Fibroblast of the conjunctiva (primary cell): ENCODE measurements at regions not wholly inside any gene's neighbourhood (a gene's known extent, or its start where the extent isn't known, plus 50 kb on each side); places are given as distances from the start of the nearest gene placed in this dataset.
"Not testable (repeated sequence)": the region's sequence is repeated elsewhere in the genome, so short reads cannot be mapped to it uniquely, and the experiment has no call there.

Experiments
- DNase-seq: peaks from one replicate; pipeline ENCODE4 v3.0.0-alpha.2; 2010; ENCODE audit warnings: low read depth

DNA sequence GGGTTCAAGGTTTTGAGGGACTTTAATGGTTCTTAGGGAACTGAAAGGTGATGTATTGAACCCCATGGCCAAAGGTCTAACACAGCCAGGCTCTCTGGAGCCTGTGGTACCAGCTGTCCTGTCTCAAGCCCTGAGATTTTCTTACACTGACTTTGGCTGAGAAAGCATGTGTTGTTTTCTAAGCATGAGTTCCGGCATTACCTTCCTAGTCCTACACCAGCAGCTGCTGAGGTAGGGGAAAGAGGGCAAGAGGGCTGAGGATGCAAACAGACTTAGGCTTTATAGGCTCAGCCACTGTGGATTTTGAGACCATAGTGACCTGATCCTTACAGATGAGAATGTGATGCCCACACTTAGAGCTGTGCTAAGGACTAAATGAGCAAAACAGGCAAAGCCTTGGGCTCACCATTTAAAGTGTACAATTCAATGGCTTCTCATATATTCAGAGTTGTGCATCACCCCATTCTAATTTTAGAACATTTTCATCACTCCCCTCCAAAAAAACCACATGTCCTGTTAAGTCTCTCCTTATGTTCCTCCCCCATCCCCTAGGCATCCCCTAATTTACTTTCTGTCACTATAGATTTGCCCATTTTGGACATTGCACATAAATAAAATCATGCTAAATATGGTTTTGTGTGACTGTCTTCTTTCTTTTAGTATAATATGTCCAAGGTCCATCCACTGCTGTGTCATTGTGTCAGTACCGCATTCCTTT, 99.7 kb upstream of the OTOS start:
- no peak for DNase-seq

GRCh38 chr2:240240781-240241180, 100.3 kb upstream of the OTOS start:
- no peak for DNase-seq

GRCh38 chr2:240241572-240241971, 101.1 kb upstream of the OTOS start:
- no peak for DNase-seq

DNA sequence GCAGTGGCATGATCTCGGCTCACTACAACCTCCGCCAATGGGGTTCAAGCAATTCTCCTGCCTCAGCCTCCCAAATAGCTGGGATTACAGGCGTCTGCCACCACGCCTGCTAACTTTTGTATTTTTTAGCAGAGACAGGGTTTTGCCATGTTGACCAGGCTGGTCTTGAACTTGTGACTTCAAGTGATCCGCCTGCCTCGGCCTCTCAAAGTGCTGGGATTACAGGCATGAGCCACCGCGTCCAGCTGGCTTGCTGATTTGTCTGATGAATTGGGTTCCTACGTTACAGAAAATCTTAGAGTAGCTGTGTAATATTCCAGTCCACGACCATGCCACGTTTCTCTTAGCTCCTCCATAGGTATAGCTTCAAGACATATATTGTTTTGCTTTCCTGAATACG, 102.6 kb upstream of the OTOS start:
- not testable (repeated sequence) for DNase-seq

DNA sequence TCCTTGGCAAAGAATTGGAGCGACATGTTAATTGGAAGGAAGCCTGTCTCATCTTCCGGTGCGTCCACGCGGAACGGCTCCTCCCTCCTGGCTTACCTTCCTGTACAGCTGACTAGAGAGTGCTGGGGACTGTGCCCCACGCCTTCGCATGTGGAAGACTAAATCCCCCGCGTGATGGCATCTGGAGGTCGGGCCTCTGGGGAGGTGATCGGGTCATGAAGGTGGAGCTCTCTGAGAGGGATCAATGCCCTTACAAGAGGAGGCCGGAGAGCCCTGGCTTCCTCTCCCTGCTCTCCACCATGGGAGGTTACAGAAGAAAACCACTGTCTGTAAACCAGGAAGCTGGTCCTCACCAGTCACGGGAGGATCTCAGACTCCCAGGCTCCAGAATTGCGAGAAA, 104.1 kb upstream of the OTOS start:
- DNase-seq, result no peak

DNA sequence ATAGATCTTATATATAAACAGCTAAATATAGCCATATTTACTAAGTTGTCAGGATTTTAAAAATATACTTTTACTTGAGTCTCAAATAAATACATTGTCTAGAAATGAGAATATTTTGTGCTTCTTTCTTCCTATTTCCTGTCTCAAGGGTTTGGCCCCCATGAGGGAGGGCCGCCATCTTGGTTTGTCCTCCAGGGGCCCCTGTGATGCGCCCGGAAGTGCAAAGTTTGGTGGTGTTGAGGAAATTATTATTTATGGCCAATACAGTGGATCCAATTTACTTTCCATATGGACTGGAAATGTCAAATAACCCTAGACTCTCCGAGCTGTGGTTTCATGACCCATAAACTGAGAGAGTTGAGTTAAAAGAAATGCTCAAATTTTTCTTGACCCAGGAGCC, 104.7 kb upstream of the OTOS start:
- no peak for DNase-seq

DNA sequence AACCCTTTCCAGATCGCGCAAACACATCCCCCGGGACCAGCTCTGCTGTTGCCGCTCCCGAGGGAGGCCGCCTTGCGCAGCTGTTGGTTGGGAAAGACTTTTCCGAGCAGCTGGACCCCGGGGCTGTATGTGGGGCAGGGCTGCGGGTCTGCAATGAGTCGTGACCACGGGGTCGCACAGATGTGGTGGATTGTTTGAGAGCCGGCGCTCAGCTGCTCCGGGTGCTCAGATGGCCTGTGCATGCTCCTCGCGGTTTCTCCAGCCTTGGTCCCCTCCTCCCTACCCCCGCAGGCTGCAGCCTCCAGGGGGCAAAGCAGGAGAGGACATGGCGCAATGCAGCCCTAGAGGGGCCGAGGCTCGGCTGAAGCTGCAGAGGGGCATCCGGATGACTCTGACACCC, 105.2 kb upstream of the OTOS start:
- peak; percentile 9 for DNase-seq

GRCh38 chr2:240246173-240246820, 105.8 kb upstream of the OTOS start:
- no peak for DNase-seq

GRCh38 chr2:240247241-240247867, 106.9 kb upstream of the OTOS start:
- peak; percentile 40 for DNase-seq

DNA sequence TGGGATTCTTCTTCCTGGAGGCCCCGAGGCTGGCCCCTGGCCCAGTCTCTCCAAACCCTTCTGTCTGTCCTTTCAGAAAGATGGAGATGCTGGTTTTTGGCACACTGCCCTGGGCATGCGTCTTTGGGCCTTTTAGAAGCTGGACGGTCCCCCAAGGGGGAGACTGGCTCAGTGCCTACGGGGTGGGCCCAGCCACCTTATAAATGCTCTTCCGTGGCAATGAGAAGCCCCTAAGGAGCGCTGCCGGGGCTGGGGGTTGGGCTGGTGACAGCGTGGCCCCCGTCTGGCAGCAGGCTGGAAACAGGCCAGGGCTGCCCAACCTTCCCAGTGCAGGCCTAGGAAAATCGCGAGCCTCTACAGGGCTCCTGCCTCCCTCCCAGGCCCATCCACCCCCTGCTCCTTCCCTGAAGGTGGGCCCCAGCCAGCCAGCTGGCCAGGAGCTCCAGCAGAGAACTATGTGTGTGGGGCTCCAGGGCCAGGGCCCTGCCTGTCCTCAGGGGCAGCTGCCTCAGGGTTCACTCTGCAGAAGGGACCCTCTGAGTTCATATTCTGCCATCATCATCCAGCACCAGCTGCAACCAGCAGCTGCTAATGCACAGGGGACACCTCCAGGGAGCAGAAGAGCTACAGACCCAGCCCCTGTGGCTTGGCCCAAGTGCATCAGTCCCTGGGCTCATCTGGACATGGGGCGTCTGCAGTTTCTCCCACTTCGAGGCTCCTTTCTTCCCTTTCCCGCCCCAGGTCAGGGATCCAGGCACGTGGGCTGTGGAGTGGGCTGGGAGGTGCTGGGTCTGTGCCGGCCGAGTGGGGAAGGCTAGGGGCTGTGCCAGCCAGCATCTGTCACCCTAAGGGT, 107.6 kb upstream of the OTOS start:
- DNase-seq, result no peak

GRCh38 chr2:240248721-240249422, 108.4 kb upstream of the OTOS start:
- DNase-seq, result no peak

DNA sequence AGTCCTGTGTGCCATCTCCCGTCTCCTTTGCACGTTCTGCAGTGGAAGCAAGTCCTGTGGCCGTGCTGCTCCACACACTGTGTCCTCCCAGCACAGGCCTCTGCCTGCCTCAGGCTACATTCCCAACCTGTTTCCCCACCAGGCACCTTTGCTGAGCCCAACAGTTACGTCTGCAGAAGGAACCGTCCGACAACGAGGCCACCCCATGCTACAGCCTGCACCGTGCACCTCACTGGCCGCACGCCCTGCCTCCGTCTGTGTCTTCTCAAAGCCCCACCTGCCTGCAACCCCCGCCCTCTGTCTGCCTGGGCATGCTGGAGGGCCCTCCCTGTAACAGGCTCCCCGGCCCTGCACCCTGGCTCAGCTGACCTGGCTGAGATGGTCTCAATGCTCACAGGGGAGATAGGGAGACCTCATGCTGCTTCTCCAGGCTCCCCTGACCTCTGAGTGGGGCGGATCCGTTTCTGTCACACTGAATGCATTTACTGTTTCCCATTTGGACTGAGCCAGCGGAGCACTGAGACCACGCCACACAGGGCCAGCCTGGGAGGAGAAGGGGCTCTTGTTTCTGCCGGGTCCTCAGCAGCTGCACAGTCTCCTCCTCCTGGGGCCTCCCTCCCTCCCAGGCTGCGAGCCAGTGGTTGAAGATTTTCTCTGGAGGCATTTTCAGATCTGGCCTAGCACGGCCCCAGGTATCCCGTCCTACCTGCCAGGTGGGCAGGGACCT, 109.1 kb upstream of the OTOS start:
- no peak for DNase-seq

GRCh38 chr2:240250150-240250984, 109.9 kb upstream of the OTOS start:
- no peak for DNase-seq

- peak; percentile 91 for DNase-seq
Observed at GRCh38 chr2:240250985-240251847, 110.8 kb upstream of the OTOS start.

- no peak for DNase-seq
Observed at GRCh38 chr2:240251848-240252190, 111.4 kb upstream of the OTOS start.

DNA sequence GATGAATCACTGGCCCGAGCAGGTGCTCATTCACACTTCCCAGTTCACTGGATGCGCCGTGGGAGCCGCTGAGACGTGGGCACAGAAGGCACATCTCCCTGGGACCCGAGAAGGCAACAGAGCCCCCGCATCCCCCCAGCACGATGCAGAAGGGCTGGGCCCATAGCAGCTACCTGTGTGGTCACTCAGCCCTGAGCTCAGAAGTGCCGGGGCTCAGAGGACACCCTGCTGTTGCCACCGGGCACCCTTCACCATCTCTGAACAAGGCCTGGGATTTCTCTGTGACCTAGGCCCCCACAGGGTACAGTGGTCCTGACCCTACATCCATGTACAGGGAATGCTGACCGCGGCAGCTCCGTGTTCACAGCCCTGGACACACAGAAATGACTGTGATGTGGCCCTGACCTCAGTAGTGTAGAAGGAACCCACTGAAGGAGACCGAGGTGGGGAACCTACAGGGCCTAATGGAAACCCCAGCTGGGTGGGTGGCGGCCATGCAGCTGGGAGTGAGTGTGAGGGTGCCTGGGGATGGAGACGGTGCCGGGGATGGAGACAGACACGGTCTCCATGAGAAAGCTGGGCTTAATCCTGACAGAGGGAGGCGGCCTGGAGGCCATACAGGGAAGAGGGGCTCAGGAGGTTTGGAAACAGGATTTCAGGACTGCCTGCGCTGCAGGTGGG, 111.9 kb upstream of the OTOS start:
- DNase-seq, result no peak

GRCh38 chr2:240252872-240253511, 112.5 kb upstream of the OTOS start:
- no peak for DNase-seq

DNA sequence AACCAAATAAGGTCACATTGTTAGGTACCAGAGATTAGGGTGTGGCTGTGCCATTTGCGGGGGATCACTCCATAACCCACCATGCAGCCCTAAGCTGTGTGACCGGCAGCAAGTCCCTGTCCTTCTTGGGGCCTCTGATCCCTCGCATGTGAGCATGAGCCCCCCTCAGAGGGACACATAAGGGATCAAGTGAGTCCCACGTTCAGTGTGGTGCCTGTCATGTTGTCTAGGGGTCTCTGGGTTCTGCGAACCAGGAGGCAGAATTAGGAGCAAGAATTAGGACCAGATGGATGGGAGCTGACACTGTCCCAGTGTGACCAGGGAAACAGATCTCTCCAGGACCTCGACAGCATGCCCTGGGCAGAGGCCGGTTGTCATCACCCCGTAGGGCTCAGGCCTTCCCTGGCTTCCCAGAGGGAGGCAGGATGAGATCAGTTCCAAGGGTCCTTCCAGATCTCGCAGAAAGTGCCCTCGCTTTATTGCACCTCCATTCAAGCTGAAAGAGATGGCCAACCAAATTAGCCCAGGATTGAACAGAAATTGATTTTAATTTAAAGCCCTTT, 113.2 kb upstream of the OTOS start:
- no peak for DNase-seq
